Stimulated activated naive CD8-positive, alpha-beta T cell treated with anti-CD3 and anti-CD28 coated beads, Interleukin-15, Interleukin-2, amounts not matched to agents 100 U/mL and 50 U/mL, for 24 hours (primary cell): ENCODE measurements at regions not wholly inside any gene's neighbourhood (a gene's known extent, or its start where the extent isn't known, plus 50 kb on each side); places are given as distances from the start of the nearest gene placed in this dataset.

ENCODE experiments used
- ATAC-seq: fragments of 150-1000 bp; cut with Tn5 transposase; one replicate; pipeline ENCODE4 v1.10.0; 2021
- DNase-seq: peaks from one replicate; pipeline ENCODE4 v3.0.0; 2021

- no peak for ATAC-seq
- no peak for DNase-seq
Observed at GRCh38 chr6:130314271-130314670, 51.5 kb upstream of the TMEM200A start.

- DNase-seq (no peak), ATAC-seq (no peak)
Observed at GRCh38 chr6:130313206-130313605, 52.6 kb upstream of the TMEM200A start.

- DNase-seq (no peak), ATAC-seq (peak; percentile 40)
Observed at GRCh38 chr6:130309028-130309427, 56.8 kb upstream of the TMEM200A start.

- no peak for DNase-seq
- peak; percentile 52 for ATAC-seq
Observed at GRCh38 chr6:130307752-130308361, 58.0 kb upstream of the TMEM200A start.

GRCh38 chr6:130306377-130306776 lies 59.4 kb upstream of the TMEM200A start:
- DNase-seq = no peak
- no peak for ATAC-seq

- ATAC-seq = no peak
- no peak for DNase-seq
Observed at GRCh38 chr6:130303431-130303830, 62.4 kb upstream of the TMEM200A start.

- no peak for DNase-seq
- ATAC-seq = no peak
Observed at GRCh38 chr6:130298258-130298657, 67.6 kb upstream of the TMEM200A start.

GRCh38 chr6:130296854-130297253 lies 69.0 kb upstream of the TMEM200A start:
- DNase-seq (no peak), ATAC-seq (no peak)

GRCh38 chr6:130293800-130294199 lies 71.0 kb upstream of the SAMD3 start:
- ATAC-seq (peak; percentile 61), DNase-seq (peak; percentile 21)

- ATAC-seq (no peak), DNase-seq (no peak)
Observed at GRCh38 chr6:130288065-130288464, 65.3 kb upstream of the SAMD3 start.

- ATAC-seq = peak; percentile 63
- DNase-seq = no peak
Observed at GRCh38 chr6:130282234-130282995, 59.7 kb upstream of the SAMD3 start.

GRCh38 chr6:130276507-130276906 lies 53.8 kb upstream of the SAMD3 start:
- no peak for ATAC-seq
- no peak for DNase-seq

- DNase-seq (no peak), ATAC-seq (no peak)
Observed at GRCh38 chr6:130274007-130274406, 51.3 kb upstream of the SAMD3 start.
